ENCODE measurements at regions not wholly inside any gene's neighbourhood (a gene's known extent, or its start where the extent isn't known, plus 50 kb on each side); places are given as distances from the start of the nearest gene placed in this dataset.

GRCh38 chr1:34479731-34480130 lies 275.1 kb upstream of the GJB5 start:
- peak; percentile 56 for DNase-seq (ENCODE audit: low spot score)

DNA sequence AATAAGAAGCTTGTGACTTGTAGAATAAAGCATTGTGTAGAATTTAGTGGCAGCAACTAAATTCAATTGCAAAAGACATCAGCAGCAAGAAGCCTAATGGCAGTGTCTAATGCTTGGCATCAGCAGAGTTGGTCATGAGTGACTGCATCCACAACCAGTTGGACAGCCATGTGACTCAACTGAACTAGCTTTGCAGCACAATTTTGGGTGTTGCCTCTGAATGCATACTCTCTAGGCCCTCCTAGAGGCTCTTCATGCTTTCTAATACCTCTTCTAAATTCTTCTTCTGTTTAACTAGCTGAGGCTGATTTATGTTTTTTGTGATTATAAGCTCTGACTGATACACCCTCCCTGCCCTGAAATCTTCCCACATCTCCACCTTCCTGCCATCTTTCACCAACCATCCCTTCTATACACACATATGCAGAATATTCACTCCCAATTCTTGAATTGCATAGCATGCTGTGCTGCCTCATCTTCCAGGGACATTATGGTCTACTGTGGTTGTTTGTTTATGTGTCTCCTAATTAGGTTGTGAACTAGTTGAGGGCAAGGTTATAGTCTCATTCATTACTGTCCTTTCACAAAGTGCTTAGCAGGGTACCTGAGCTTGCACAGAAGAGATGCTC lies 266.7 kb upstream of the GJB5 start:
- no peak for DNase-seq (ENCODE audit: low spot score)

DNA sequence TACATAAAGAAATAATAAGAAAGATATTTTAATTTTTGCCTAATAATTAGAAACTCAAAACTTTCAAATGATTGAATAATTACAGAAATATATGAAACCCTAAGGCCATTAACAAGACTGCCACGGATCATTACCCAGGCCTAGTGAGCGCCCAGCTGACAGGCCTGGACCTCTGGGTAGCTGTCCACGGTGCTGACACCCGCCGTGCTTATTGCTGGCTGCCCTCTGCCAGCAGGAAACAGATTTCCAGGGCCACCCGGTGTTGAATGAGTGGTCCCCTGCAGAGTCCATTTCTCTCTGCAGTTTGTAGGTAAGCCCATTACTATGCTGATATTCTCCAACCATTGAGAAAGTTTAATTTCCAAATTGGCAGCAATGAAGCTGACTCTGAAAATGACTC lies 254.4 kb upstream of the GJB5 start:
- DNase-seq (ENCODE audit: low spot score), result peak; percentile 77

DNA sequence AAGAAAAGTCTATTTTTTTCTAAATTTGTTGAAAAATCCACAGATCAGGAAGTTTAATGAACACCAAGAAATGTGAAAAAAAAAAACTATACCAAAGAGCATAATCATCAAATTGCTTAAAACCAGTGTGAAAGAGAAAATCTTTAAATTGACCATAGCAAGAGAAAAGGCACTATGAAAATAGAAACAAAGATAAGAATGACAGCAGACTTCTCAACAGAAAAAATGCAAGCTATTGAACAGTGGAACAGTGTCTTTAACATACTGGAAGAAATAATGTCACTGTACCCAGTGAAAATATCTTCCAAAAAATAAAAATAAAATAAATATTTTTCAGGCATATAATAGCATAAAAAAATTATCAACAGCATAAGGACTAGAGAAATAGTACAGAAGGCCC lies 243.0 kb upstream of the GJB5 start:
- DNase-seq (ENCODE audit: low spot score), result no peak

DNA sequence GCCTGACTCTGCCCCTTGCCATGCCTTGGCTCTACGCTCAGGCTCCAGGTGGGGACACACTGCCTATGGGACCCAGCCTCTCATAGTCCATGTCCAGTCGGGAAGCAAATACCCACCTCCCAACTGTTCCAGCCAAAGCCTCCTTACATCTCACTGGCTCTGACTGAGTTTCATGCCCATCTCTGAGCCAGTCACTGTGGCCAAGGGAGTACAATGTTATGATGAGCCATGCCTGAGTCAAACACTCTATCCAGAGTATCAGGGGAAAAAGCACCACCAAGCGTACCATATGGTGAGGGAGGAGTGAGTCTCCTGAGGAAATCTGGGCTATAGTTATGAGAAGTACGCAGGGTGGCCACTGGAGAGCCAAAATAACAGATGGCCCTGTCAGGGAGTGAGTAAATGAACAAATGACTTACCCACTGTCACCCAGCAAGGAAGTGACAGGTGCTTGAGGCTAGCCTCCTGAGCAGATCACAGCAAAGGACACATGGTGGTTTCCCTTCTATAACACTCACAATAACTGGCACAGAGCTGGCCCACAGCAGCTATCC lies 236.6 kb upstream of the GJB5 start:
- DNase-seq (ENCODE audit: low spot score), result no peak

- DNase-seq (ENCODE audit: low spot score), result no peak
These were observed 234.7 kb upstream of the GJB5 start for GRCh38 chr1:34520111-34520510.

DNA sequence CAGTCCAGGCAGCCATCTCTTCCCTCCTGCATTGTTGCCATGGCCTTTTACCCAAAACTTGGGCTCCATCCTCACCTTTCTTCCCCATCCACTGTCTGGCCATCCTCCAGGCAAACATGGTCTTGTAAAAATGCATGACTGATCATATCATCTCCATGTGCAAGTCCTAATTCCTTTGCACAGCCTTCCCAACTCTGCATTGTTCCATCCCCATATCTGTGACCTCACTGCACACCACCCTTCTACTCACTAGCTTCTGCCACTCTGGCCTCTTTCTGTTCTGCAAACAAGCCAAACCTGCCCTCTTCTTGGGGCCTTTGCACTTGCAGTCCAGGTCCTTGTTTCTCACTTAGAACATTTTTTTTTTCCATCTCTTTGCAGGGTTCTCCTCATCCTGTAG lies 230.1 kb upstream of the GJB5 start:
- no peak for DNase-seq (ENCODE audit: low spot score)

DNA sequence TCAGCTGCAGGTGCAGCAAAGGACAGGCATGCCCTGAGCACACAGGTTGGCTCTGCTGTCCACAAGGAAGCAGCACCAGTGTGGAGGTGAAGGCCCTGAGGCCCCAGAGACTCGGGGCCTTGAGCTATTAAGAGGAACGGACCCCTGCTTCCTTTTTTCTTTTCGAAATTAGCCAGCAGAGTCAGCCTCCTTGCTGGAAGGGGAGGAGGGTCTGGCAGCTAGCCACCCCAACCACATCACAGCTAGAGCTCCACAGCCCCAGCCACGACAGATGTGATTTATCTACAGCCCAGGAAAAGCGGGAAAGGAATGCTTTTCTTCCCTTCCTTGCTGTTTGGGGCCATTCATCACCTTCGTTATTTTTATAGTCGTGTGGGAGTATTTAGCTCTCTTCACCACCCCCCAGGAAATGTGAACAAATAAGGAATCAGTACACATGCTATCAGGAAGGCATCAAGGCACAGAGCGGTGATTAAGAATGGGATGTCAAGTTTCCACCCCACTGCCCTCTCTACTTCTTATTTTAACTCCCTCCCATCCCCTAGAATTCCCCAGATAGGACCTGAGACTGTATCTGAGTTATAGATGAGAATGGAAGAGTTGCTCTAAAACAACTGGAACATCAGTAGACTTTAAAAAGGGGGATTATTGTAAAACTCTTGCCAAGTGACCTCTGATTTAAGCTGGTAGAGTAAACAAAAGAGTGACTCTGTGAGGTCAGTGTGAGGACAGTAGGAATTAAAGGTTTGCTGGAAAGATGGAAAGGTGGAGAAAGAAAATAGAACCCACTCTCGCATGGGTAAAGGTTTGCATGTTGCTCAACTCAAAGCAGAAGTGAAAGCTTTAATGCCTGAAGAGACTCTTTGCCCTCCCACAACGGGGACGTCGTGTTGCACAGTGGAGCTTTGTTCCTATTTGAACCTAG lies 224.7 kb upstream of the GJB5 start:
- no peak for DNase-seq (ENCODE audit: low spot score)

DNA sequence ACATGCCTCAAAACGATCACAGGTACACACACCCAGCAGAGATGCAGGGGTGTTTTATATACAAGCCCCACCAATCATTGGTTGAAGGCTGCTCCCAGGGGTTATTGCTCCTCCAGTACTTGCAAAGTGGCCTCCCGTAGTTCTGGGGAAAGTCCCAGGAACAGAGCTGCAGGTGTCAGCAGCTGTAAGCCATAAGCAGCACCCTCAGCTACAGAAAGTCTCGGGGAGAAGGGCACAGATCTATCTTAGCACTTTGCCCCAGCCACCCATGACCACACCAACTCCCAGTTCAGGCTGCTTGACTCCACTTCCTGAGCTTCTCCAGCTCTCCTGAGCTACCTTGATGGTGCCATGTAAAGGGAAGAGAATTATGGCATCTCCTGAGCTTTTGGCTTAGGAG lies 222.7 kb upstream of the GJB5 start:
- no peak for DNase-seq (ENCODE audit: low spot score)

DNA sequence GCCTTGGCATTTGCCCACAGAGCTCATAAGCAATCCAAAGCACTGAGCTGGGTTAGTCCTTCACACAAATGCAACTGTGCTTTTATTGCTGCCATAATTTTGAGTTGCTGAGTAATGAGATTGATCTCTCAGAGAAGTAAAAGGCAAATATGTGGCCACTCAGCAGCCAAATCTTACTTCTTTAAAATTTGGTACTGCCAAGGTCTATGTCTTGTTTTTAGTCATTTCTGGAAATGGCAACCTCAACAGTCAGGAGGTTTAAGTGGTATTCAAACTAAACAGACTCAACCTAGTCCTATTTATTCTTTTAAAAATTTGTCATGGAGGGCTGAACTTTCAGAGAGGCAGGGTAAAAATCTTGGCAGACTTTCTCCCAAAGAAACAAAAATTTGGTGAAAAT lies 216.4 kb upstream of the GJB5 start:
- no peak for DNase-seq (ENCODE audit: low spot score)

DNA sequence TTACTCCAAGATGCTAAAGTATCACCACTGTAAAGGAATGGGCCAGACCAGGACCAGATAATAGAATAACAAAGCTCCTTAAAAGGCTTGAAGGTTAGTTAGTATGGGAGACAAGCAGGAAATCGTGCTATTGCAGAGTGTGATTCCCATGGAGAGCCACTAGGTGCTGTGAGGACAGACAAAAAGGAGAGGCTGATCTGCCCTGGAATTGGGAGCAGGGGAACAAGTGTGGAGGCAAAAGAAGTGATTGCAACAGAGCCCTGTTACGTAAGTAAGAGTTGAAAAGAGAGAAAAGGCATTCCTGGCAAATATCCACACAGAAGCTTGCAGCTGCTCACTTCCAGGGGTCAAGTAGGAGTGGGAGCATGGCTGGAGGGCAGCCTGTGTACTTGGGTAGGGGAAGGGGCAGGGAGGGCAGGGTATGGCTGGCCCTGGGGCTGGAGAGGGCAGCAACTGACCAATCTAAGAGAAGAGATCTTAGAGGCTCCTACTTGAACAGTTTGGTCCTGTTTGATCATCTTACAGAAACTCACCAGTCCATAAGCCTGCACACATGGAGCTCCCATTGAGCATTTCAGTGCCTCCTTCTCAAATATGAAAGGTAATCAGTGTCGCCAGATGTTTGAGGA lies 207.7 kb upstream of the GJB5 start:
- no peak for DNase-seq (ENCODE audit: low spot score)

- DNase-seq (ENCODE audit: low spot score), result peak; percentile 57
These were observed 205.6 kb upstream of the GJB5 start for GRCh38 chr1:34549199-34549598.

- DNase-seq (ENCODE audit: low spot score), result no peak
These were observed 176.5 kb upstream of the GJB5 start for GRCh38 chr1:34578306-34578705.

DNA sequence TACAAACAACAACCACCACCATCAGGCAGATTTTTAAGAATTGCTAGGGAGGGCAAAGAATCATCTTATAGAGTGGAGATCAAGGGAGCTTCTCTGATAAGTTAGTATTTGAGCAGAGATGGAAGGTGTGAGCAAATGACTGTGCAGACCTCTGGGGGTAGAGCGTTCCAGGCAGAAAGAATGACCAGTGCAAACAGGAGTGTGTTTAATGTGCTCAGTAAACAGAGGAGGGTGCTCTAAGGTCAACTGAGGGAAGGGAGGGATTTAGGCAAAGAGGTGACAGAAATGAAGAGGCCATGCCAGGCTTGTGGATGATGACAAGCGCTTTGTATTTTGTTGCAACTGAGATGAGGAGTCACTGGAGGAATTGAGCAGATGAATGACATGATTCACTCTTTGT lies 172.5 kb upstream of the GJB5 start:
- no peak for DNase-seq (ENCODE audit: low spot score)

DNA sequence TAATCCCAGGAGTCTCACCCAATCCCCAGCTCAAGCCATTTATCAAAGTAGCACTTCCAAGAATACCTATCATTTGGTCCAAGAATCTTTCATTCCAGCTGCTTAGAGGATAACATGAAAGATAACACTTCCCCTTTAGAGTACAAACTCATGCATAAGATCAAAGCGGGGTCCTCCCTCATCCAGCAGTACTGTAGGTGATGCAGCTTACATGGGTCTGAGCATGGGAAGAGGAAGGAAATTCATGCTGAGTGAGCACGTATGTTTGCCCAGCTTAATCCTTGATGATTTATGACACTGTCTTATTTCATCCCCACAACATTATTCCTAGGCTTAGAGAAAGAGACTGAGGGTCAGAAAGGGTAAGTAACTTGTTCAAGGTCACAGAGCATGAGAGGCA lies 167.1 kb upstream of the GJB5 start:
- no peak for DNase-seq (ENCODE audit: low spot score)

- DNase-seq (ENCODE audit: low spot score), result no peak
These were observed 164.6 kb upstream of the GJB5 start for GRCh38 chr1:34590211-34590623.

- DNase-seq (ENCODE audit: low spot score), result no peak
These were observed 162.9 kb upstream of the GJB5 start for GRCh38 chr1:34591751-34592629.

- peak; percentile 88 for DNase-seq (ENCODE audit: low spot score)
These were observed 156.9 kb upstream of the GJB5 start for GRCh38 chr1:34597877-34598514.

- no peak for DNase-seq (ENCODE audit: low spot score)
These were observed 151.9 kb upstream of the GJB5 start for GRCh38 chr1:34602907-34603306.

GRCh38 chr1:34603594-34603993 lies 151.3 kb upstream of the GJB5 start:
- no peak for DNase-seq (ENCODE audit: low spot score)

GRCh38 chr1:34606504-34606903 lies 148.3 kb upstream of the GJB5 start:
- DNase-seq (ENCODE audit: low spot score), result no peak
